ENCODE measurements at regions not wholly inside any gene's neighbourhood (a gene's known extent, or its start where the extent isn't known, plus 50 kb on each side); places are given as distances from the start of the nearest gene placed in this dataset.

- dilution Hi-C loops (cut with MboI; ENCODE audit: extremely low pct_ligation_motif_present, low sequenced_read_pairs): no loop called here
- Histone ChIP-seq H3K4me3 (replicated peaks in 1 of 3; ENCODE audit: insufficient read depth in 1 of 3, low read depth in 1 of 3, low read length in 3 of 3) (no peak overlapping the region), H3K9ac (replicated peaks; ENCODE audit: extremely low read depth, insufficient read depth, low read length) (no peak overlapping the region), H3K27me3 (ENCODE audit: control insufficient read depth in 2 of 2, insufficient read depth in 2 of 2, low read length in 2 of 2) (peaks cover 5 to 7% of the 10 kb centered on the region in 2 experiments), H3K27ac (ENCODE audit: insufficient read depth, low read depth, low read length) (no peak overlapping the region), H2AFZ (ENCODE audit: low read depth, low read length) (no peak overlapping the region), H3K4me2 (ENCODE audit: insufficient read depth, low read length) (no peak overlapping the region), H3K36me3 (ENCODE audit: control insufficient read depth in 2 of 2, extremely low read depth in 1 of 2, insufficient read depth in 2 of 2, low read length in 2 of 2) (no peaks in the 10 kb centered on the region), H3K9me3 (replicated peaks; ENCODE audit: control insufficient read depth, insufficient read depth, low read length) (no peaks in the 10 kb centered on the region), H3K9me1 (replicated peaks; ENCODE audit: control insufficient read depth, extremely low read depth, insufficient read depth, low read length) (no peaks in the 10 kb centered on the region), H3K79me2 (ENCODE audit: control insufficient read depth, insufficient read depth, low read length) (no peaks in the 10 kb centered on the region), H3K4me1 (ENCODE audit: control insufficient read depth, extremely low read depth, insufficient read depth, low read length) (no peaks in the 10 kb centered on the region), H4K20me1 (replicated peaks; ENCODE audit: control insufficient read depth, extremely low read depth, insufficient read depth, low read length) (no peaks in the 10 kb centered on the region)
- DNase-seq (ENCODE audit: low read depth, low spot score) (no peak), FAIRE-seq (no peak)
- no TSS peak for BruUV-seq (replicated peaks)
- intact Hi-C loops (cut with micrococcal nuclease): no loop called here
- CTCF ChIA-PET: interaction anchor here (1.0 to 1.5 kb wide), 3 partner anchors 10 to 32 kb away, joined by 3 to 5 read pairs (median 3); no protein-coding TSS in a partner anchor
- POLR2A ChIA-PET: no interaction called here
- TF ChIP-seq GATA2 (IDR thresholded peaks at IDR 0.05; ENCODE audit: insufficient read depth, insufficient read length, low read depth, low read length) (no peak), POLR2AphosphoS5 (IDR thresholded peaks at IDR 0.05; ENCODE audit: insufficient read depth, low read depth, low read length) (no peak), EZH2 (IDR thresholded peaks at IDR 0.05; ENCODE audit: borderline replicate concordance, low read depth, low read length, severe bottlenecking) (no peak)
Observed at GRCh38 chr15:85847031-85847430, 52.3 kb upstream of the KLHL25 start.

- no peaks in the 10 kb centered on the region for H3K4me1 ChIP-seq (ENCODE audit: control insufficient read depth, extremely low read depth, insufficient read depth, low read length)
- no TSS peak for BruUV-seq (replicated peaks)
- intact Hi-C loops (cut with micrococcal nuclease) (no loop called here), dilution Hi-C loops (cut with MboI; ENCODE audit: extremely low pct_ligation_motif_present, low sequenced_read_pairs) (no loop called here)
- DNase-seq (ENCODE audit: low read depth, low spot score) (no peak), FAIRE-seq (no peak)
- ChIA-PET POLR2A (no interaction called here), CTCF (no interaction called here)
- H3K36me3 ChIP-seq (ENCODE audit: control insufficient read depth in 2 of 2, extremely low read depth in 1 of 2, insufficient read depth in 2 of 2, low read length in 2 of 2): no peaks in the 10 kb centered on the region
- H3K9ac ChIP-seq (replicated peaks; ENCODE audit: extremely low read depth, insufficient read depth, low read length): no peak overlapping the region
- no peaks in the 10 kb centered on the region for H3K79me2 ChIP-seq (ENCODE audit: control insufficient read depth, insufficient read depth, low read length)
- no peak overlapping the region for H3K4me3 ChIP-seq (replicated peaks in 1 of 3; ENCODE audit: insufficient read depth in 1 of 3, low read depth in 1 of 3, low read length in 3 of 3)
- H4K20me1 ChIP-seq (replicated peaks; ENCODE audit: control insufficient read depth, extremely low read depth, insufficient read depth, low read length): no peaks in the 10 kb centered on the region
- H3K9me1 ChIP-seq (replicated peaks; ENCODE audit: control insufficient read depth, extremely low read depth, insufficient read depth, low read length): no peaks in the 10 kb centered on the region
- no peak for TF ChIP-seq JUN (IDR thresholded peaks at IDR 0.05; ENCODE audit: borderline replicate concordance, insufficient read depth, insufficient read length, low read depth)
- TF ChIP-seq MAX (IDR thresholded peaks at IDR 0.05; ENCODE audit: insufficient read depth, insufficient read length): no peak
- no peak for TF ChIP-seq GATA2 (IDR thresholded peaks at IDR 0.05; ENCODE audit: insufficient read depth, insufficient read length, low read depth, low read length)
- no peak for TF ChIP-seq FOS (IDR thresholded peaks at IDR 0.05; ENCODE audit: borderline replicate concordance, insufficient read depth, low read length)
- TF ChIP-seq POLR2AphosphoS5 (IDR thresholded peaks at IDR 0.05; ENCODE audit: insufficient read depth, low read depth, low read length): no peak
- no peak for TF ChIP-seq EZH2 (IDR thresholded peaks at IDR 0.05; ENCODE audit: borderline replicate concordance, low read depth, low read length, severe bottlenecking)
- TF ChIP-seq MYC (IDR thresholded peaks at IDR 0.05; ENCODE audit: low read depth, low read length): no peak
- no peak for TF ChIP-seq CTCF (IDR thresholded peaks at IDR 0.05; ENCODE audit: extremely low read depth in 1 of 2, insufficient read depth in 1 of 2, low read depth in 1 of 2, low read length in 2 of 2)
- TF ChIP-seq POLR2A (IDR thresholded peaks at IDR 0.05; ENCODE audit: low read depth, low read length): no peak
- H3K27me3 ChIP-seq (ENCODE audit: control insufficient read depth in 2 of 2, insufficient read depth in 2 of 2, low read length in 2 of 2): peaks cover 3 to 7% of the 10 kb centered on the region in 2 experiments
- H3K27ac ChIP-seq (ENCODE audit: insufficient read depth, low read depth, low read length): no peak overlapping the region
- no peaks in the 10 kb centered on the region for H3K9me3 ChIP-seq (replicated peaks; ENCODE audit: control insufficient read depth, insufficient read depth, low read length)
- H3K4me2 ChIP-seq (ENCODE audit: insufficient read depth, low read length): no peak overlapping the region
- H2AFZ ChIP-seq (ENCODE audit: low read depth, low read length): no peak overlapping the region
Observed at GRCh38 chr15:85849946-85850345, 55.2 kb upstream of the KLHL25 start.

Measured in endothelial cell of umbilical vein (primary cell).